ENCODE measurements at regions not wholly inside any gene's neighbourhood (a gene's known extent, or its start where the extent isn't known, plus 50 kb on each side); places are given as distances from the start of the nearest gene placed in this dataset.

- peaks cover 10% of the 10 kb centered on the region for H3K4me1 Mint-ChIP-seq
- H3K27me3 Mint-ChIP-seq (ENCODE audit: low read depth), result peaks cover 21% of the 10 kb centered on the region
- H3K27ac Mint-ChIP-seq, result no peak overlapping the region
- H3K36me3 Mint-ChIP-seq (ENCODE audit: low read depth), result no peaks in the 10 kb centered on the region
- no peak overlapping the region for H3K4me3 Mint-ChIP-seq
- H3K9me3 Mint-ChIP-seq, result peaks cover 19% of the 10 kb centered on the region
- TF ChIP-seq CTCF (IDR thresholded peaks at IDR 0.05; ENCODE audit: unreplicated experiment in 3 of 3), result no peak
Measured at GRCh38 chr2:71826299-71826698, 321.4 kb downstream of the CYP26B1 start.

DNA sequence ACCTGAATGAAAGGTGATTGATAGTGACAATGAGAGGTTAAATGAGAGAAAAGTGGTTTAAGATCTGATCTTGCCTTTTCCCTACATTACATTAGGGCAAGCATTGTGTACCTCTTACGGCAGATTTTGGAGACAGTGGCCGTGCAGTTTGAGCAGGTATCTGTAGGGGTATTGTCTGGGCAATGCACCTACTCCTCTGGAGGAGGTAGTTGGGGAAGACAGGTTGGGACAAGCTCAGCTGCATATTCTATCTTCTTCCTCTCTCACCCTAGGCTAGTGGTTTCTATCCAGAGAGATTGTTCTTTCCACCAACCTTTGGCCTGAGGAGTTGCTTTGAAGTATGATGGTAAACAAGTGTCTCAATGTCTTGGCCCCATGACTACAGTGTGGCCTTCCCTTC lies 323.2 kb downstream of the CYP26B1 start:
- TF ChIP-seq CTCF (IDR thresholded peaks at IDR 0.05; ENCODE audit: unreplicated experiment in 3 of 3), result no peak
- Mint-ChIP-seq H3K4me3 (no peak overlapping the region), H3K36me3 (ENCODE audit: low read depth) (no peaks in the 10 kb centered on the region), H3K27ac (no peak overlapping the region), H3K4me1 (no peaks in the 10 kb centered on the region), H3K9me3 (peaks cover 16% of the 10 kb centered on the region), H3K27me3 (ENCODE audit: low read depth) (peaks cover 21% of the 10 kb centered on the region)

DNA sequence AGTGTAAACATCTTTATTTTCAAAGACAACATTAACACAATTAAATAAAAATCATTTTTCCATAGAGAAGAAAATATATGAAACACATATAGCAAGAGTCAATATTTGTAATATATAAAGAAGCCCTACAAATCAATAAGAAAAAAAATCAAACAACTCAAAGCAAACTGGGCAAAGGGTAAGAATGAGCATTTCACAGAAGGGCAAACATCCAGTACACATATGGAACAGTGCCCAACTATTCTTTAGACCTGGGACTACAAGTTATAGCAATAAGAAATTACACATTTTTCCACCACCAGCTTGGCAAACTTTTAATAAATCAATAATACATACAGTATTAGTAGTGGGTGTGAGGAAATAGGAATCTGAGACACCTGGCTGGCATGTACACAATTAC lies 324.1 kb downstream of the CYP26B1 start:
- peaks cover 16% of the 10 kb centered on the region for H3K9me3 Mint-ChIP-seq
- H3K36me3 Mint-ChIP-seq (ENCODE audit: low read depth), result no peaks in the 10 kb centered on the region
- peaks cover 14% of the 10 kb centered on the region for H3K27me3 Mint-ChIP-seq (ENCODE audit: low read depth)
- no peak overlapping the region for H3K4me3 Mint-ChIP-seq
- no peaks in the 10 kb centered on the region for H3K4me1 Mint-ChIP-seq
- H3K27ac Mint-ChIP-seq, result no peak overlapping the region
- TF ChIP-seq CTCF (IDR thresholded peaks at IDR 0.05; ENCODE audit: unreplicated experiment in 3 of 3), result no peak

DNA sequence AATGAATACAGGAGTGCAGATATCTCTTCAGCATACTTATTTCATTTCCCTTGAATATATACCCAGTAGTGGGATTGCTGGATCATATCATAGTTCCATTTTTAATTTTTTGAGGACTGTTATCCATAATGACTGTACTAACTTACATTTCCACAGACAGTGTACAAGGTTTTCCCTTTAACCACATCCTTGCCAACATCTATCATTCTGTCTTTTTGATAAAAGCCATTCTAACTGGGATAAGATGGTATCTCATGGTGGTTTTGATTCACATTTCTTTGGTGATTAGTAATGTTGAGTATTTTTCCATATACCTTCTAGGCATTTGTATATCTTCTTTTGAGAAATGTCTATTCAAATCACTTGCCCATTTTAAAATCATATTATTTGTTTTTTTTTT lies 325.2 kb downstream of the CYP26B1 start:
- peaks cover 13% of the 10 kb centered on the region for H3K27me3 Mint-ChIP-seq (ENCODE audit: low read depth)
- H3K4me1 Mint-ChIP-seq, result no peaks in the 10 kb centered on the region
- no peak overlapping the region for H3K4me3 Mint-ChIP-seq
- TF ChIP-seq CTCF (IDR thresholded peaks at IDR 0.05; ENCODE audit: unreplicated experiment in 3 of 3), result no peak
- H3K9me3 Mint-ChIP-seq, result peaks cover 18% of the 10 kb centered on the region
- H3K27ac Mint-ChIP-seq, result no peak overlapping the region
- H3K36me3 Mint-ChIP-seq (ENCODE audit: low read depth), result no peaks in the 10 kb centered on the region

GRCh38 chr2:71821856-71822255 lies 325.8 kb downstream of the CYP26B1 start:
- Mint-ChIP-seq H3K36me3 (ENCODE audit: low read depth) (no peaks in the 10 kb centered on the region), H3K9me3 (peaks cover 18% of the 10 kb centered on the region), H3K4me3 (no peak overlapping the region), H3K27ac (no peak overlapping the region), H3K4me1 (no peaks in the 10 kb centered on the region), H3K27me3 (ENCODE audit: low read depth) (peaks cover 17% of the 10 kb centered on the region)
- TF ChIP-seq CTCF (IDR thresholded peaks at IDR 0.05; ENCODE audit: unreplicated experiment in 3 of 3), result no peak

GRCh38 chr2:71816815-71817214 lies 330.8 kb downstream of the CYP26B1 start:
- Mint-ChIP-seq H3K4me1 (peaks cover 5% of the 10 kb centered on the region), H3K27ac (no peak overlapping the region), H3K9me3 (peaks cover 2% of the 10 kb centered on the region), H3K27me3 (ENCODE audit: low read depth) (peaks cover 43% of the 10 kb centered on the region), H3K36me3 (ENCODE audit: low read depth) (no peaks in the 10 kb centered on the region), H3K4me3 (no peak overlapping the region)
- TF ChIP-seq CTCF (IDR thresholded peaks at IDR 0.05; ENCODE audit: unreplicated experiment in 3 of 3), result no peak

Measured in nephron (organoid).